Heart right ventricle (tissue), 16 donors: ENCODE measurements at regions not wholly inside any gene's neighbourhood (a gene's known extent, or its start where the extent isn't known, plus 50 kb on each side); places are given as distances from the start of the nearest gene placed in this dataset.
"Not testable (repeated sequence)": the region's sequence is repeated elsewhere in the genome, so short reads cannot be mapped to it uniquely, and the experiment has no call there.

Source experiments
- ATAC-seq, 8 donors: fragments of 200-7000 bp; cut with Tn5 transposase; one replicate each; pipeline ENCODE4 v1.9.1; 2020; ENCODE audit warnings: mild to moderate bottlenecking in 8 of 8, moderate library complexity in 8 of 8, moderate number of reproducible peaks in 1 of 8
- DNase-seq, 2 donors: peaks; one replicate each; pipeline ENCODE4 v3.0.0-alpha.2; 2020
- H3K27ac ChIP-seq, 10 donors: fragments of 200-600 bp; sonication (generic) in 2 of 10; one replicate each; pipeline versions ENCODE4 v1.5.0 to v1.8.0; 2020 to 2022; ENCODE audit warnings: mild to moderate bottlenecking in 3 of 10
- H3K27me3 ChIP-seq, 7 donors: fragments of 200-600 bp; one replicate each; pipeline ENCODE4 v1.8.0; 2021 to 2022; ENCODE audit warnings: mild to moderate bottlenecking in 2 of 7
- H3K36me3 ChIP-seq, 9 donors: fragments of 200-600 bp; sonication (generic) in 1 of 9; one replicate each; pipeline versions ENCODE4 v1.5.0 to v1.8.0; 2020 to 2022; ENCODE audit warnings: mild to moderate bottlenecking in 2 of 9
- H3K4me1 ChIP-seq, 9 donors: fragments of 200-600 bp; sonication (generic) in 1 of 9; one replicate each; pipeline versions ENCODE4 v1.5.0 to v1.8.0; 2020 to 2022; ENCODE audit warnings: mild to moderate bottlenecking in 4 of 9
- H3K4me3 ChIP-seq, 10 donors: fragments of 200-600 bp; sonication (generic) in 2 of 10; one replicate each; pipeline versions ENCODE4 v1.5.0 to v1.8.0; 2020 to 2022; ENCODE audit warnings: mild to moderate bottlenecking in 7 of 10, moderate library complexity in 2 of 10
- H3K9me3 ChIP-seq, 11 donors: fragments of 200-600 bp in 10 of 11; sonication (generic) in 2 of 11; one replicate each; pipeline versions ENCODE4 v1.5.0 to v1.8.0; 2013 to 2022; ENCODE audit warnings: mild to moderate bottlenecking in 2 of 11, control low read depth in 1 of 11, moderate library complexity in 1 of 11
- WGBS, 2 donors: extraction: QIAGEN DNeasy Blood & Tissue Kit; methylation state at CpG; one replicate each; pipeline ENCODE4 v1.1.7; 2013; ENCODE audit warnings: inconsistent platforms in 1 of 2; 5-methylcytosine and 5-hydroxymethylcytosine counted together
- intact Hi-C, 10 donors: fragments of 100-400 bp; cut with DNase I; formaldehyde crosslinking; loops; one replicate each; pipeline versions ENCODE4 v1.11.1 to v1.14.2; 2022
- TF ChIP-seq, protein P1 (sequence below), 9 donors: fragments of 200-600 bp; sonication (generic) in 2 of 9; IDR thresholded peaks; one replicate each; pipeline versions ENCODE4 v1.5.0 to v1.8.0; 2021 to 2022; ENCODE audit warnings: antibody characterized with exemption in 9 of 9, mild to moderate bottlenecking in 5 of 9, moderate library complexity in 1 of 9
- donor health status: Arrhythmogenic right ventricular cardiomyopathy.
- donor health status: ischemic (EF 13 %, LVEDD 7.1; RV severe dilation, severe dysfunction).
- donor health status: healthy with polysubstance abuse.
- donor health status: DM: no; HTN: yes; CAD: no.
- donor health status: DM: no; HTN: no; CAD: no.
- donor health status: ischemic (EF 25% LVEDD 6.9; RV normal size, moderate dysfunction).
- donor health status: ischemic (EF 25% LVEDD 5.7; RV mildly dilated, moderate dysfunction).
- donor health status: healthy.
- donor health status: DM: yes; HTN: yes; CAD: no.
- donor health status: Ischemic cardiomyopathy.
- donor health status: ischemic (EF 35%, LVEDD 5.7; RV mildly dilated, moderate dysfunction).
- donor health status: nonischemic (EF 11% LVEDD 7.7; RV severe dilation, severe dysfunction).
- donor health status: DM: yes; HTN: yes; CAD: no.
- donor health status: PGD.
- donor health status: ischemic (EF 29% LVEDD 5.4; RV normal size, mild dysfunction).
- donor health status: nonischemic (EF 23%, LVEDD 6.1; RV moderate dilation, normal function).

GRCh38 chr20:48128436-48128835, 343.2 kb upstream of the SULF2 start:
- intact Hi-C loops, result no loop called here
- ATAC-seq, result no peak
- H3K4me3 ChIP-seq, result no peak overlapping the region
- WGBS, 2 donors, result 83 to 86% methylated on average over 3 of the region's 3 CpGs
- no peak for DNase-seq
- H3K9me3 ChIP-seq, result peaks cover 0 to 22% (median 10%) of the 10 kb centered on the region in 11 donors
- no peak overlapping the region for H3K27ac ChIP-seq
- TF ChIP-seq, protein P1, sequence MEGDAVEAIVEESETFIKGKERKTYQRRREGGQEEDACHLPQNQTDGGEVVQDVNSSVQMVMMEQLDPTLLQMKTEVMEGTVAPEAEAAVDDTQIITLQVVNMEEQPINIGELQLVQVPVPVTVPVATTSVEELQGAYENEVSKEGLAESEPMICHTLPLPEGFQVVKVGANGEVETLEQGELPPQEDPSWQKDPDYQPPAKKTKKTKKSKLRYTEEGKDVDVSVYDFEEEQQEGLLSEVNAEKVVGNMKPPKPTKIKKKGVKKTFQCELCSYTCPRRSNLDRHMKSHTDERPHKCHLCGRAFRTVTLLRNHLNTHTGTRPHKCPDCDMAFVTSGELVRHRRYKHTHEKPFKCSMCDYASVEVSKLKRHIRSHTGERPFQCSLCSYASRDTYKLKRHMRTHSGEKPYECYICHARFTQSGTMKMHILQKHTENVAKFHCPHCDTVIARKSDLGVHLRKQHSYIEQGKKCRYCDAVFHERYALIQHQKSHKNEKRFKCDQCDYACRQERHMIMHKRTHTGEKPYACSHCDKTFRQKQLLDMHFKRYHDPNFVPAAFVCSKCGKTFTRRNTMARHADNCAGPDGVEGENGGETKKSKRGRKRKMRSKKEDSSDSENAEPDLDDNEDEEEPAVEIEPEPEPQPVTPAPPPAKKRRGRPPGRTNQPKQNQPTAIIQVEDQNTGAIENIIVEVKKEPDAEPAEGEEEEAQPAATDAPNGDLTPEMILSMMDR (IDR thresholded peaks at IDR 0.05), result no peak
- H3K4me1 ChIP-seq, result no peaks in the 10 kb centered on the region
- H3K27me3 ChIP-seq, result peaks cover 0 to 16% (median 10%) of the 10 kb centered on the region in 7 donors
- no peaks in the 10 kb centered on the region for H3K36me3 ChIP-seq

- H3K4me3 ChIP-seq, H3K4me1 ChIP-seq, ATAC-seq, intact Hi-C loops, H3K27ac ChIP-seq, H3K36me3 ChIP-seq: not testable (repeated sequence)
- peak in 1 of 2 donors; percentile 20 for DNase-seq
- peaks cover 0 to 17% (median 6%) of the 10 kb centered on the region in 11 donors for H3K9me3 ChIP-seq
- 72 to 73% methylated on average over 9 to 10 of the region's 10 CpGs for WGBS, 2 donors
- peaks cover 0 to 20% (median 10%) of the 10 kb centered on the region in 7 donors for H3K27me3 ChIP-seq
Observed at GRCh38 chr20:48127964-48128363, 342.7 kb upstream of the SULF2 start.

DNA sequence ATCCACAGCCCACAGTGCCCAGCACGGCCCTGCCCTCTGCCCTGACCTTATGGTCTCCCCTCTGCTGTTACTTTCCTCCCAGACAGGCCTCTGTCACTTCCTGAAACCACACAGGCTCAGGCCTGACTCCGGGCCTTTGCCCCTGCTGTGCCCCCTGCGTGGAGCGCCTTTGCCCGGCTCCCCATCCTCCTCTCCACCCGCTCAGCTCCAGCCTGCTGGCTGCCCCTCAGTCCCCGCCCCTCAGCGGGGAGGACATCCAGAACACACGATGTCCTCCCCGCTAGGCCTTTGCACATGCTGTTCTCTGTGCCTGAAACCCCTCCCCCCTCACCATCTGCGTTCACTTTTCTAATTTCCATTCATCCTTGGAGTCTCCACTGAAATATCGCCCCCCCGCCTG, 341.9 kb upstream of the SULF2 start:
- ATAC-seq, intact Hi-C loops, H3K36me3 ChIP-seq: not testable (repeated sequence)

GRCh38 chr20:48126227-48126740, 341.0 kb upstream of the SULF2 start:
- Histone ChIP-seq H3K4me3 (no peak overlapping the region), H3K27me3 (peaks cover 0 to 23% (median 11%) of the 10 kb centered on the region in 7 donors), H3K36me3 (no peaks in the 10 kb centered on the region), H3K27ac (no peak overlapping the region), H3K4me1 (no peaks in the 10 kb centered on the region), H3K9me3 (peaks cover 0 to 1% (median 0%) of the 10 kb centered on the region in 11 donors)
- TF ChIP-seq, protein P1 (IDR thresholded peaks at IDR 0.05), result no peak
- no peak for DNase-seq
- intact Hi-C loops, result no loop called here
- WGBS, 2 donors, result 46 to 50% methylated on average over 8 of the region's 8 CpGs
- ATAC-seq, result no peak

More for the DNA sequence above, 341.9 kb upstream of the SULF2 start:
- H3K4me3 ChIP-seq, H3K9me3 ChIP-seq, DNase-seq, H3K4me1 ChIP-seq, H3K27ac ChIP-seq: not testable (repeated sequence)
- WGBS, 2 donors, result 73 to 82% methylated on average over 12 to 13 of the region's 13 CpGs
- H3K27me3 ChIP-seq, result peaks cover 0 to 23% (median 11%) of the 10 kb centered on the region in 7 donors

GRCh38 chr20:48124960-48125359, 339.7 kb upstream of the SULF2 start:
- 69 to 78% methylated on average over 9 of the region's 9 CpGs for WGBS, 2 donors
- intact Hi-C loops, result no loop called here
- H3K9me3 ChIP-seq, result no peaks in the 10 kb centered on the region
- TF ChIP-seq, protein P1 (IDR thresholded peaks at IDR 0.05), result no peak
- H3K27ac ChIP-seq, result no peak overlapping the region
- DNase-seq (no peak), ATAC-seq (no peak)
- H3K4me3 ChIP-seq, result no peak overlapping the region
- H3K4me1 ChIP-seq, result no peaks in the 10 kb centered on the region
- peaks cover 0 to 23% (median 11%) of the 10 kb centered on the region in 7 donors for H3K27me3 ChIP-seq
- no peaks in the 10 kb centered on the region for H3K36me3 ChIP-seq
